C4-2B (cell line): ENCODE measurements at regions not wholly inside any gene's neighbourhood (a gene's known extent, or its start where the extent isn't known, plus 50 kb on each side); places are given as distances from the start of the nearest gene placed in this dataset.

Experiments used
- ZFX ChIP-seq: fragments of 450-650 bp; IDR thresholded peaks from 2 replicates; pipeline ENCODE4 v1.6.1; 2017
- TF ChIP-seq, protein P1 (sequence below): fragments of 450-650 bp; conservative IDR thresholded peaks from 2 replicates; pipeline ENCODE4 v1.5.1; 2017; ENCODE audit warnings: mild to moderate bottlenecking

DNA sequence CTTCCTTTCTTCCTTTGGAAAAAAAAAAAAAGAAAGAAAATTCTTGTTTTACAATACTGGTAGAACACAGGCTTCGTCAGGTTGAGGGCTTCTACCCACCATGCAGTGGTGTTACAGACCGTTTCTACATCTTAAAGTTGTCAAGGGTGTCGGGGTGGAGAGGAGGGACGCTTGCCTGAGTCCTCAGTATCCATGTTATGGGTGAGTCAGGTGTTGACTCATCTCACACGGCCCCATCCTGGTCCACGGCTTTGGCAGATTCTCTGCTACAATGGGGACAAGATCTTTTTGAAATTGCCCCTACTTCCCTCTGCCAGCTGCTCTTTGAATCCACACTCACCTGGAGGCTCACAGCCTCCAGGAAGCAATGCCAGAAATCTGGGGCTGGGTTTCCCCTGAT, 310.3 kb upstream of the ZFP42 start:
- TF ChIP-seq, protein P1, sequence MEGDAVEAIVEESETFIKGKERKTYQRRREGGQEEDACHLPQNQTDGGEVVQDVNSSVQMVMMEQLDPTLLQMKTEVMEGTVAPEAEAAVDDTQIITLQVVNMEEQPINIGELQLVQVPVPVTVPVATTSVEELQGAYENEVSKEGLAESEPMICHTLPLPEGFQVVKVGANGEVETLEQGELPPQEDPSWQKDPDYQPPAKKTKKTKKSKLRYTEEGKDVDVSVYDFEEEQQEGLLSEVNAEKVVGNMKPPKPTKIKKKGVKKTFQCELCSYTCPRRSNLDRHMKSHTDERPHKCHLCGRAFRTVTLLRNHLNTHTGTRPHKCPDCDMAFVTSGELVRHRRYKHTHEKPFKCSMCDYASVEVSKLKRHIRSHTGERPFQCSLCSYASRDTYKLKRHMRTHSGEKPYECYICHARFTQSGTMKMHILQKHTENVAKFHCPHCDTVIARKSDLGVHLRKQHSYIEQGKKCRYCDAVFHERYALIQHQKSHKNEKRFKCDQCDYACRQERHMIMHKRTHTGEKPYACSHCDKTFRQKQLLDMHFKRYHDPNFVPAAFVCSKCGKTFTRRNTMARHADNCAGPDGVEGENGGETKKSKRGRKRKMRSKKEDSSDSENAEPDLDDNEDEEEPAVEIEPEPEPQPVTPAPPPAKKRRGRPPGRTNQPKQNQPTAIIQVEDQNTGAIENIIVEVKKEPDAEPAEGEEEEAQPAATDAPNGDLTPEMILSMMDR, result no peak
- no peak for TF ChIP-seq ZFX
